AG20443 (cell line): ENCODE measurements at regions not wholly inside any gene's neighbourhood (a gene's known extent, or its start where the extent isn't known, plus 50 kb on each side); places are given as distances from the start of the nearest gene placed in this dataset.

ENCODE experiments used
- DNase-seq: peaks from one replicate; pipeline ENCODE4 v3.0.0; 2012; ENCODE audit warnings: low spot score, mixed read lengths

DNA sequence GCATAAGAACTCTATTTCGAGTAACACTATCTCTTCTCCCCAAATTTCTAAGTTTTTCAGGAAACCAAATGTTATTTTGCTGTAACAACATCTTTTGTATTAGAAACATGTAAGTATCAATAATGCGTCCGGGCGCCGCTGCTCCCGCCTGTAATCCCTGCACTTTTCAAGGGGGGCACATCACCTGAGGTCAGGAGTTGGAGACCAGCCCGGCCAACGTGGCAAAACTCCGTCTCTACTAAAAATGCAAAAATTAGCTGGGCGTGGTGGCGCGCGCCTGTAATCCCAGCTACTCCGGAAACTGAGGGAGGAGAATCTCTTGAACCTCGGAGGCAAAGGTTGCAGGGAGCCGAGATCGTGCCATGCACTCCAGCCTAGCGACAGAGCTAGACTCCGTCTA, 881.1 kb upstream of the NUDT12 start:
- no peak for DNase-seq

GRCh38 chr5:104431981-104432380, 869.4 kb upstream of the NUDT12 start:
- DNase-seq = no peak

- DNase-seq = no peak
These were observed 868.5 kb upstream of the NUDT12 start for GRCh38 chr5:104431002-104431620.

DNA sequence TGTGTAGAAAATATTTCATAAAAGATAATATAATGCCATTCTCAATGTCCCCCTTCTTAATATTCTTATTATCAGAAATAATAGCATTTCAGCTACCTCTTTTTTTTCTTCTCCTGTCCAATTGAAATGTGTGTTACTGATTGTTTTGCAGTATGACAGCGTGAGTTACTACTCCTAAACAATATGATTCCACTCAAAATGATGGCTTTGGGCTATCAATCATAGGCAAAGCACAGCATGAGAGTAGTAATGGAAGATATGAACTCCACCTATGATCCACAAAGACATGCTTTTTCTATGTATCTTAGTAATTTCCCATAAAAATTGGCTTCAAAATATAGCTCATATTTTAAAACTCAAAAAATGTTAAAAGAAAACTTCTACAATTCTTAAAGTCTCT, 867.3 kb upstream of the NUDT12 start:
- DNase-seq = no peak

GRCh38 chr5:104421431-104421830, 858.8 kb upstream of the NUDT12 start:
- DNase-seq = no peak

DNA sequence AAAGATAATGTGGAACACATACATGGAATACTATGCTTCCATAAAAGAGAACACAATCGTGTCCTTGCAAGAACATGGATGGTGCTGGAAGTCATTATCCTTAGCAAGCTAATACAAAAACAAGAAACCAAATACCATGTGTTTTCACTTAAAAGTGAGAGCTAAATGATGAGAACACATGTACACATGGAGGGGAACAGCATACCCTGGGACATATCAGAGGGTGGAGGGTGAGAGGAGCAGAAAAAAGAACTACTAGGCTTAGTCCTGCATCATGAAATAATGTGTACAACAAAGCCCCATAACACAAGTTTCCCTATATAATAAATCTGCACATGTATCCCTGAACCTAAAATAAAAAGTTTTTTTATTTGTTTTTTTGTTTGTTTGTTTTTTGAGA, 855.5 kb upstream of the NUDT12 start:
- no peak for DNase-seq

DNA sequence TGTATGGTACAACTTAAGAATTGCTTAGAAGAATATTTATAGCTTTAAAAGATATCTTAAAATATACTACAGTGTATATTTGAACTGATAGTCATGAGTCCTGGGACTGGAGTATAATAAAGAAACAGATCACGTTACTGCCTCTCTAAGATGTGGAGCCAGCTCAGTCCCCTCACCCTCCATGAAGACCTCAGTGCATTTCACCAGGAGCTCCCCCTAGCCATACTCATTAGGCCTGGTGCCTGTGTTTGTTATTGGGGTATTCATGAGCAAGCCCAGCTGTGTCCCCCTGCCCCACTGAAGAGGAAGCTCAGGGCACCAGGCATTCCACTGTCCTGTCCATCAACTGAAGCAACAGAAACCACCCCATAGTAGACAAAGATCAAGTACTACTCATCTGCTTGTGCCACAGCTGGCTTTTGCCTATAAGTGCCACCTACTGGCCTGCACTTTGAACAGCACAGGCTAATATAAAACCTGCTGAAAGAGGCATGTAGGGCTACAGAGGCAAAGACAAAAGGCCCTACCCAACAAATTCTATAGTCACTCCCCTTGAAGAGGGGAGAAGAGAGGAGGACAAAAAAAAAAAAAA, 850.2 kb upstream of the NUDT12 start:
- peak; percentile 12 for DNase-seq

DNA sequence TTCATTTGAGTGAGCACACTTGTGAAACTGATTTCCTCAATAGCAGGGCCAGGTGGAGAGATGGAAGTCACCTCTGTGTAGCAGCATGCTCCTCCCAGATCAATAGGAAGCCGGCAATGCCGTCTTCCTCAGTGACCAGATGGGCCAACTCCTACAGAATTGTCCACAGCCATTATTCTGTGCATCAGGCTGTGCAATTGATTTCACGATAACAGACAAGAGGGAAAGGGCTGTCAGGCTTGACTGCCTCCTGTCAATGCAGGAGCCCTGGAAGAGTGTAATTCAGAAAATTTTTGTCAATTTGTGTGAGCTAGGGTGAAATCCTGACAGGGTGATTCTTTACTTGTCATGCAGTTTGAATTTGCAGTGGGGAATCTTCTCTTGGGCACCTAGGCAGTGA, 838.4 kb upstream of the NUDT12 start:
- no peak for DNase-seq

DNA sequence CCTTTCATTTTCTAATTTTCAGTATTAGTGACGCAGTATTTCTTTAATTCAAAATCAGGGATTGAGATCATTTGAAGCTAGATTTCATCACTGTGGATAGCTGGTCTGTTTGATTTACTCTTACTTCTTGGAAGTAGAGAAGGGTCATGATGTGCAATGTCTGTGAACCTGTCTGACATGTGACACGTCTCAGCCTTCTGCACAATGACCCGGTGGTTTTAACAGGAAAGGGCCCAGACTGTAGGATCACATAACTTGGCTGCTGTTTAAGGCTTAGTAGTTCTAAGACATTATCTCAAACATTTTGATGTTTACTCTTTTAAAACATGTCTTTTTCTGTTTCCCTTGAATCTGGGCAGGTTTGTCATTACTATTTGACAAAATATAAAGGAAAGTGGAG, 823.3 kb upstream of the NUDT12 start:
- DNase-seq = no peak

GRCh38 chr5:104375345-104375744, 812.8 kb upstream of the NUDT12 start:
- DNase-seq = no peak

DNA sequence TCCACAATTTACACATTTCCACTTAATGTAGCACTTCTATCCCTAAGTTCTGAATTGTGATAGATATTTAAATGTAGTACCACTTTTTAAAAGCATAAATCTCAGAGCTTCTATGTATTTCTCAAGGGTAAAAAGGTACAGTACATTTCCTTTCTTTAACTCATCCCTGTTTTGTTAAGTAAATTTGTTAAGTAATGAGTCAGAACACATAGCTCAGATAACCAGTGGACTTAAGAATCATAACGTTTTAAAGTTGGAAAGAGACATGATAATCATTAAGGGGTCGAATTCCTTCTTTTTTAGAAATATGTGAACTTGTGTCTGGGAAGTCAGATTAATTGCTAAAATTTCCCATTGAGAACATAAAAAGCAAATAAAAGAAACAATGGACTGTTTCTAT, 810.2 kb upstream of the NUDT12 start:
- no peak for DNase-seq

DNA sequence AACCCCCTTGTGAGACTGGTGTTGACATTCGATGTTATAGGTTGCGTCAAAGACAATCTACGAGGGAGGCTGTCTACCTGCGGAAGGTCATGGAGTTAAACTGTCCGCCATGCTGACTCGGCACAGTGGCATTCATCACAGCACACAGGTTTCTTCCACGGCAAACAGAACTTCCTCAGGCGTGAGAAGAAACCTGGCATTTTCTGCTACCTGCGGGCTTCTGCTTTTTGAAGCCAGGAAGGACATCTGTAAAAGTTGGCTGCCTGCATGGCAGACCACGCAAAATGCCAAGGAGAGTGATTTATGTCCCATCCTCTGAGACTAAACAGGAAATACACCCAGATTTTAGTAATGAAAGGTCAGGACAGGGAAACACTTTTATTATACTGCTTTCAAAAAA, 809.8 kb upstream of the NUDT12 start:
- no peak for DNase-seq

DNA sequence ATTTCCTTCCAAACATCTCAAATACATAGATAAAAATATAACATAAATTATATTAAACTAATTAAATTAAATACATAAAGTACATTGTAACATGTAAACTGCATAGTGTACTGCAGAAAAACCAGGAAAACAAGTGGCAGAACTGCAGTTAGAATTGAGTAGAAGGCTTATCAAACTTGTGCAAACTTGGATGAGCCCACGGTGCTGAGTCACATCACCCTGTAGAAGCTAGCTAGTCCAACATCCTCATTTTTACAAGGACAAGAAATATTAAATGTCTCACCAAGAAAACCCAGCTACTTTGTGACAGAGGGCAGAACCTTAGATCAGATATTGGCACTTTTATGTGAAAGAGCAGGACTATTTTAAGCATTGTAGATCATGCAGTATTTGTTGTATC, 807.9 kb upstream of the NUDT12 start:
- DNase-seq = no peak

DNA sequence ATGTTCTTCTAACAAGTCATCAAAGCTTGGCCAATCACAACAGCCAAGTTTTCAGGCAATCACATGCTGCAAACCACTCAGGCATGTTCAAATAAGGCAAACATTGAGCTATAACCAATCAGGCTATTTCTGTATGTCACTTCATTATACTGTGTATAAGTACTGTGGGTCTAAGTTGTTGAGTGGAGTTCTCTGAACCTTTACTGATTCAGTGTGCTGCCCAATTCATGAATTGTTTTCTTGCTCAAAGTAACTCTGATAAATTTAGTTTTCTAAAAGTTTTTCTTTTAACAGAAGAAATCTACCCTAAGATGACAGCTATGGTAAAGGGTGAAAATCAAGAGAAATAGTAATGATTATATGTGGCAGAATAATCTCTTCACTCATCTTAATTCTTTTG, 805.4 kb upstream of the NUDT12 start:
- DNase-seq = no peak

GRCh38 chr5:104363567-104363966, 801.0 kb upstream of the NUDT12 start:
- DNase-seq = no peak

DNA sequence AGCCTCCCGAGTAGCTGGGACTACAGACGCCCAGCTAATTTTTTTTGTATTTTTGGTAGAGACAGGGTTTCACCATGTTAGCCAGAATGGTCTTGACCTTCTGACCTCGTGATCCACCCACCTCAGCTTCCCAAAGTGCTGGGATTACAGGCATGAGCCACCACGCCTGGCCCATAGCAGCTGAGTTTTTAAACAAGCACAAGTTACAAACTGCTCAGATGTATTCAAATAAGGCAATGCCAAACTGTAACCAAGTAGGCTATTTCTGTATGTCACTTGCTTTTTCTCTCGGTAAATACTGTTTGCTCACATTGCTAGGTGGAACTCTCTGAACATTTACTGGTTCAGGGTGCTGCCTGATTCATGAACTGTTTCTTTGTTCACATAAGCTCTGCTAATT, 799.3 kb upstream of the NUDT12 start:
- DNase-seq = no peak

- DNase-seq = no peak
These were observed 792.8 kb upstream of the NUDT12 start for GRCh38 chr5:104355350-104355749.

DNA sequence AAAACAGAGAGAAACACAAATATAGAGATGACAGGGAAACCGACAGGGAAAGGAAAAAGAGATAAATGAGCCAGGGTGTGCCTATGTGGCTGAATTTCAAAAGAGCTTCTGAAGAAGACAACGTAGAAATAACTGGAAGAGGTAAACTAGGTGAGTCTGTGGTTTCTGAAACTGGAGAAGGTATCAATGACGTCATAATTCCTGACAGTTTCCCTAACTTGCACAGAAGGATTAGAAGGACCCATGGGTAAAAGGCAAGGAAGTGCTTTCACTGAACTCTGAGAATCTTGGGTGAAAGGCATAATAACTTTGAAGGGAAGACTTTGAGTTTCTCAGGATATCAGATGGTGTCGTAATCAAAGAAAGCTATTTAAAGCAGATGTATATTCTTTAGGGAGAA, 790.8 kb upstream of the NUDT12 start:
- DNase-seq = no peak

- DNase-seq = no peak
These were observed 790.4 kb upstream of the NUDT12 start for GRCh38 chr5:104352954-104353353.

- DNase-seq = no peak
These were observed 784.6 kb upstream of the NUDT12 start for GRCh38 chr5:104347119-104347708.

GRCh38 chr5:104345222-104346016, 782.8 kb upstream of the NUDT12 start:
- DNase-seq = no peak

DNA sequence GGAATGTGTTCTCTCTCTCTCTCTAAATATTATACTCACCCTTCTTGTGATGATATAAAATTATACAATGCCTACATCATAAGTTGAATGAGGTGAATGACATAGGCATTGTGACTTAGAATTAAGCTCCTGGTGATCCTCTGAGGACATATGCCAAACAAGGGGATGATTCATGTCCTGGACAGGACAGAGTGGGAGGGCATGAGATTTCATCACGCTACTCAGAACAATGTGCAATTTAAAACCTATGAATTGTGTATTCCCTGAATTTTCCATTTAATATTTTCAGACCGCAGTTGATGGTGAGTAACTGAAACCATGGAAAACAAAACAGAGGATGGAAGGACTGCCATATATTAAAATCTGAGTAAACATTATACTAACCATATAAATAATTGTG, 782.2 kb upstream of the NUDT12 start:
- DNase-seq = no peak

- no peak for DNase-seq
These were observed 765.2 kb upstream of the NUDT12 start for GRCh38 chr5:104327801-104328200.
